ENCODE measurements at regions not wholly inside any gene's neighbourhood (a gene's known extent, or its start where the extent isn't known, plus 50 kb on each side); places are given as distances from the start of the nearest gene placed in this dataset.

- CTCF ChIA-PET: no interaction called here
- H2AFZ ChIP-seq: no peak overlapping the region
- DNase-seq: no peak
- H3K36me3 ChIP-seq (ENCODE audit: low read depth): no peaks in the 10 kb centered on the region
- TF ChIP-seq CTCF (conservative IDR thresholded peaks at IDR 0.05): no peak
- no peak for TF ChIP-seq EZH2 (IDR thresholded peaks at IDR 0.05; ENCODE audit: low read depth)
- H3K9me3 ChIP-seq (ENCODE audit: insufficient read depth, low read depth): no peaks in the 10 kb centered on the region
- no peak overlapping the region for H3K4me3 ChIP-seq
- H3K27ac ChIP-seq: no peak overlapping the region
- no peaks in the 10 kb centered on the region for H3K9me2 ChIP-seq (ENCODE audit: insufficient read depth)
- H3K4me2 ChIP-seq: no peak overlapping the region
- no peaks in the 10 kb centered on the region for H3K4me1 ChIP-seq (replicated peaks; ENCODE audit: insufficient read depth)
- no peaks in the 10 kb centered on the region for H4K20me1 ChIP-seq (ENCODE audit: insufficient read depth)
- intact Hi-C loops (cut with micrococcal nuclease; ENCODE audit: unreplicated experiment): no loop called here
- H3F3A ChIP-seq (ENCODE audit: insufficient read depth, low read depth): no peaks in the 10 kb centered on the region
- POLR2A ChIA-PET (ENCODE audit: unreplicated experiment): interaction anchor here (0.7 kb wide), 1 partner anchor 31 kb away, joined by 5 read pairs; no protein-coding TSS in a partner anchor
- no peaks in the 10 kb centered on the region for H3K27me3 ChIP-seq (ENCODE audit: insufficient read depth, low read depth)
- H3K79me2 ChIP-seq (ENCODE audit: low read depth): no peaks in the 10 kb centered on the region
- no TSS peak for BruUV-seq (replicated peaks)
These were observed 112.2 kb upstream of the NANOGP8 start for GRCh38 chr15:35197306-35197705.

GRCh38 chr15:35196273-35196672 lies 111.2 kb upstream of the NANOGP8 start:
- Histone ChIP-seq H3K79me2 (ENCODE audit: low read depth) (no peaks in the 10 kb centered on the region), H3F3A (ENCODE audit: insufficient read depth, low read depth) (no peaks in the 10 kb centered on the region), H3K27ac (no peak overlapping the region), H3K36me3 (ENCODE audit: low read depth) (no peaks in the 10 kb centered on the region), H3K4me3 (no peak overlapping the region), H3K27me3 (ENCODE audit: insufficient read depth, low read depth) (no peaks in the 10 kb centered on the region), H4K20me1 (ENCODE audit: insufficient read depth) (no peaks in the 10 kb centered on the region), H3K9me3 (ENCODE audit: insufficient read depth, low read depth) (no peaks in the 10 kb centered on the region), H3K4me1 (replicated peaks; ENCODE audit: insufficient read depth) (no peaks in the 10 kb centered on the region), H2AFZ (no peak overlapping the region), H3K9me2 (ENCODE audit: insufficient read depth) (no peaks in the 10 kb centered on the region), H3K4me2 (no peak overlapping the region)
- TF ChIP-seq EZH2 (IDR thresholded peaks at IDR 0.05; ENCODE audit: low read depth) (no peak), CTCF (conservative IDR thresholded peaks at IDR 0.05) (no peak)
- POLR2A ChIA-PET (ENCODE audit: unreplicated experiment): no interaction called here
- no peak for DNase-seq
- CTCF ChIA-PET: no interaction called here
- intact Hi-C loops (cut with micrococcal nuclease; ENCODE audit: unreplicated experiment): no loop called here
- no TSS peak for BruUV-seq (replicated peaks)

DNA sequence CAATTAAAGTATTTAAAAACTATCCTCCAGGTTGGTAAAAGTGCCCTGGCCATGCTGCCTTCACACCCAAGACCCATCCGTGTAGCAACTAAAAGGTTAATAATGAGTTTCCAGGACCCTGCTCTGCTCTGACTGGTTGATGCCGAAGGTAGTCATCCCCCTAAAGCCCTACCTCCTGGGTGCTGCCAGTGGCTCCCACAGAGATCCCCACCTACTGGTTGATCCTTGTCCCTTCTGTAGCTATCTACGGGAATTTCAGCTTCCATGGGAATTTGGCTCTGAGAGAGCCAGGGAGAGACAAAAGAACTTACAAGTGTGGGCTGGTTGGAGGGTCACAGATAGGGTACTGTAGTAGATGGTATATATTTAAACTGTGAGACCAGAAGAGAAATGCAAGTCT lies 110.6 kb upstream of the NANOGP8 start:
- CTCF ChIA-PET: no interaction called here
- no TSS peak for BruUV-seq (replicated peaks)
- POLR2A ChIA-PET (ENCODE audit: unreplicated experiment): no interaction called here

More for the DNA sequence above, 110.6 kb upstream of the NANOGP8 start:
- no peaks in the 10 kb centered on the region for H3K9me3 ChIP-seq (ENCODE audit: insufficient read depth, low read depth)
- no peaks in the 10 kb centered on the region for H3K27me3 ChIP-seq (ENCODE audit: insufficient read depth, low read depth)
- H3F3A ChIP-seq (ENCODE audit: insufficient read depth, low read depth): no peaks in the 10 kb centered on the region
- DNase-seq: no peak
- H3K4me2 ChIP-seq: no peak overlapping the region
- no peak overlapping the region for H2AFZ ChIP-seq
- no peak overlapping the region for H3K27ac ChIP-seq
- no peaks in the 10 kb centered on the region for H3K79me2 ChIP-seq (ENCODE audit: low read depth)
- TF ChIP-seq CTCF (conservative IDR thresholded peaks at IDR 0.05) (no peak), EZH2 (IDR thresholded peaks at IDR 0.05; ENCODE audit: low read depth) (no peak)
- H3K36me3 ChIP-seq (ENCODE audit: low read depth): no peaks in the 10 kb centered on the region
- no peak overlapping the region for H3K4me3 ChIP-seq
- intact Hi-C loops (cut with micrococcal nuclease; ENCODE audit: unreplicated experiment): no loop called here
- H3K9me2 ChIP-seq (ENCODE audit: insufficient read depth): no peaks in the 10 kb centered on the region
- H4K20me1 ChIP-seq (ENCODE audit: insufficient read depth): no peaks in the 10 kb centered on the region
- no peaks in the 10 kb centered on the region for H3K4me1 ChIP-seq (replicated peaks; ENCODE audit: insufficient read depth)
